Glutamatergic neuron (in vitro differentiated cells): ENCODE measurements at regions not wholly inside any gene's neighbourhood (a gene's known extent, or its start where the extent isn't known, plus 50 kb on each side); places are given as distances from the start of the nearest gene placed in this dataset.

Experiments
- DNase-seq: peaks from one replicate; pipeline ENCODE4 v3.0.0; 2022
- H3K27ac Mint-ChIP-seq: one replicate; pipeline ENCODE4 v1.8.0; 2020; ENCODE audit warnings: mild to moderate bottlenecking, mixed read lengths, inconsistent platforms; ENCODE audit not compliant: unreplicated experiment
- H3K27me3 Mint-ChIP-seq: one replicate; pipeline ENCODE4 v1.8.0; 2020; ENCODE audit warnings: mild to moderate bottlenecking, moderate library complexity, mixed read lengths, inconsistent platforms; ENCODE audit not compliant: unreplicated experiment
- H3K36me3 Mint-ChIP-seq: one replicate; pipeline ENCODE4 v1.8.0; 2020; ENCODE audit warnings: mild to moderate bottlenecking, mixed read lengths, inconsistent platforms; ENCODE audit not compliant: unreplicated experiment
- H3K4me1 Mint-ChIP-seq: one replicate; pipeline ENCODE4 v1.8.0; 2020; ENCODE audit warnings: mild to moderate bottlenecking, low read depth, mixed read lengths, inconsistent platforms; ENCODE audit not compliant: unreplicated experiment
- H3K4me3 Mint-ChIP-seq: one replicate; pipeline ENCODE4 v1.8.0; 2020; ENCODE audit warnings: mild to moderate bottlenecking, mixed read lengths, inconsistent platforms; ENCODE audit not compliant: unreplicated experiment
- H3K9me3 Mint-ChIP-seq: one replicate; pipeline ENCODE4 v1.8.0; 2020; ENCODE audit warnings: mild to moderate bottlenecking, moderate library complexity, mixed read lengths, inconsistent platforms; ENCODE audit not compliant: unreplicated experiment
- TF ChIP-seq, protein P1 (sequence below): fragments of 200-600 bp; sonication (generic); IDR thresholded peaks from one replicate; pipeline ENCODE4 v1.5.0; 2021; ENCODE audit not compliant: partially characterized antibody, unreplicated experiment

DNA sequence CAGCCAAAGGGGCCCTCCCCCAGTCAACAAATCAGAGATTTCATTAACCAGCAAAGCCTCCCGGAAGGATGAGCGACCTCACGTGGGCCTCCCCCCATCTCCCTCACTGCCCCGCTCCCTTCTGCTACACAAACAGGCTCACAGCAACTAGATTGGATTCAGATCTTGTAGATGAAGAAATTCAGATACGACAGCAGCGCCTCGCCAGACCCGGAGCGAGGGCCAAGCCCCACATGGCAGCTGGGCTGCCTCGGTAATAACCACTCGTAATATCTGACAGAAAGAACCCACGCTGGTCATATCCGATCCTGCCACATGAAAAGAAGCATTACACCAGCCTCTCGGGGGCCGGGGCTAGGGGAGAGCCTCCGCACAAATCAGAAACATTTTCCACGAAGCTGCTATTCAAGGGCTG lies 581.3 kb downstream of the BCOR start:
- peaks cover 5% of the 10 kb centered on the region for H3K9me3 Mint-ChIP-seq
- TF ChIP-seq, protein P1, sequence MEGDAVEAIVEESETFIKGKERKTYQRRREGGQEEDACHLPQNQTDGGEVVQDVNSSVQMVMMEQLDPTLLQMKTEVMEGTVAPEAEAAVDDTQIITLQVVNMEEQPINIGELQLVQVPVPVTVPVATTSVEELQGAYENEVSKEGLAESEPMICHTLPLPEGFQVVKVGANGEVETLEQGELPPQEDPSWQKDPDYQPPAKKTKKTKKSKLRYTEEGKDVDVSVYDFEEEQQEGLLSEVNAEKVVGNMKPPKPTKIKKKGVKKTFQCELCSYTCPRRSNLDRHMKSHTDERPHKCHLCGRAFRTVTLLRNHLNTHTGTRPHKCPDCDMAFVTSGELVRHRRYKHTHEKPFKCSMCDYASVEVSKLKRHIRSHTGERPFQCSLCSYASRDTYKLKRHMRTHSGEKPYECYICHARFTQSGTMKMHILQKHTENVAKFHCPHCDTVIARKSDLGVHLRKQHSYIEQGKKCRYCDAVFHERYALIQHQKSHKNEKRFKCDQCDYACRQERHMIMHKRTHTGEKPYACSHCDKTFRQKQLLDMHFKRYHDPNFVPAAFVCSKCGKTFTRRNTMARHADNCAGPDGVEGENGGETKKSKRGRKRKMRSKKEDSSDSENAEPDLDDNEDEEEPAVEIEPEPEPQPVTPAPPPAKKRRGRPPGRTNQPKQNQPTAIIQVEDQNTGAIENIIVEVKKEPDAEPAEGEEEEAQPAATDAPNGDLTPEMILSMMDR: no peak
- peak overlapping the region; percentile 32 for H3K4me3 Mint-ChIP-seq
- no peaks in the 10 kb centered on the region for H3K27me3 Mint-ChIP-seq
- H3K27ac Mint-ChIP-seq: no peak overlapping the region
- H3K4me1 Mint-ChIP-seq: peaks cover 17% of the 10 kb centered on the region
- no peak for DNase-seq
- H3K36me3 Mint-ChIP-seq: no peaks in the 10 kb centered on the region

DNA sequence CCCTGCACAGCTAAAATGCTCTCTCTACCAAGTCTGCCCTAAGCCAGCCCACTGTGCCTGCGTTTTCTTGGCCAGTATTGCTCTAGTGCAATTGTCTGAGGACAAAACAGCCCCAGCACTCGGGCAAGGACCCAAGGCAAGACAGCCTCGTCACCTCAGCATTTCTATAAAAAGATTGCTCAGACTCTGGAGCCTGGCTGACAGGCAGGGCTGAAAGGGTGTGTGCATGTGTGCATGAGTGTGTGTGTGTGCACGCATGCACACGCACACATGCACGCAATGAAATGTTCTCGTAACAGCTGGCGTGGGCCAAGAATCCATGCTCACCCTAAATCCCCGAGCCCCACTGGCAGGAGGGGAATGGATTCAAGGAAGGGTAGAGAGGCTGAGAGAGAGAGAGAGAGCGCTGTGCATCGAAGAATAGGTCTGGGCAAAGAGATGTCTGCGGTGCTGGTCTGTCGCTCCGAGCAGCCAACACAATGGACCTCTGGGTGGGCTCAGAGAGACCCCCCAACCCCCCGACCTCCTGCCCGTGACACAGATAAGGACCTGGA lies 579.2 kb downstream of the BCOR start:
- H3K36me3 Mint-ChIP-seq: no peaks in the 10 kb centered on the region
- no peaks in the 10 kb centered on the region for H3K27me3 Mint-ChIP-seq
- TF ChIP-seq, protein P1: no peak
- H3K27ac Mint-ChIP-seq: peak overlapping the region; percentile 81
- no peak overlapping the region for H3K4me3 Mint-ChIP-seq
- peaks cover 5% of the 10 kb centered on the region for H3K9me3 Mint-ChIP-seq
- H3K4me1 Mint-ChIP-seq: peaks cover 21% of the 10 kb centered on the region
- DNase-seq: no peak

DNA sequence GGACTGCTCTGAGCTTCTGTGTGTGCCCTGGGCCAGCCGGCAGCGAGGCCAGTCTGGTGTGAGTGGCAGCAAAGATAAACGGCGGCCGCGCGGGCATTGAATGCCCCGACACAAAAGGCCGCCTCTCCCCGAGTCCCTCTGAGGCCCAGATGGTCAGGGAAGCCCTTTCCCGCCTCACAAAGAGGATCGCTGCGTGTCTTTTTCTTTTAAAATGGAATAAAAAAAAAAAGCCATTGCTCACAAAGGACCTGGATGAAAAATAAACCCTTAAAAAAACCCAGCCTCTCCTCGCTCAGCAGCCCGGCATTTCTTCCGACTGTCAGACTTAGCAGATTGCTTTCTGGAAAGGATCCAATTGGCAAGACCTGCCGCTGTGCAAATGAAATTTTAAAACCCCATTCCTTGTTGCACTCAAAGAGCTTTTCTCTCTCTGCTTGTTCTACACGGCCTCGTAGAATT lies 578.7 kb downstream of the BCOR start:
- peak overlapping the region; percentile 81 for H3K27ac Mint-ChIP-seq
- no peak for DNase-seq

DNA sequence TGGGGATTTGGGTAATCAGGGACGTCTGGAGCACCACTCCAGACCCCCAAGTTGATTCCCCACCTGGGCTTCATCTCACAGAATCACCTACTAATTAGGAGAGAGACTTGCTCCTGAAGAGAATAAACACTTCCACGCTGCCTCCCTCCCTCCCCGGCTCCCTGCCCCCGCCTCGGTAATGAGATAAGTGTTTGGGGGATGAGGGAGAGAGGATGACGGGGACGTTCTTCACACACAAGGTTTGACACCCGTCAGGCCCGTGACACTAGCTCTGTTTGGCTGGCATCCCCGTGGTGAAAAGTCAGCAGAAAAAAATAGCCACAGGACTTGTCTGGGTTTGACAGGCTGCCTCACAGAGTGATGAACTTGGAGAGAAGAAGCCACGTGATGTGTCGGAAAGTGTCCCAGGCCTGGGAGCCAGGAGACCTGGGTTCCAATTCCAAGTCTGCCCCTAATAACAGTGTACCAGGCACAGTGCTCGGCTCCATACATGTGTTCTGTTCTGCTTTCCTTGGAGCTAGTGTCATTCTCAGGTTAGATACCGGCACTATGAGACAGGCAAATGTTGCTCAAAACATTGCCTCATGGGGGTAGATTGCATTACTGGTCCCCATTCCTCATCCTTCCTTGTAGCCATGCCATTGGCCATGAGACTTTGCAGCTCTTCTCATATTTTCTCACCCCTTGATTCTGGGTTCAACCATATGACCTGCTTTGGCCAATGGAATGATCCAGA lies 578.0 kb downstream of the BCOR start:
- peaks cover 17% of the 10 kb centered on the region for H3K4me1 Mint-ChIP-seq
- peak overlapping the region; percentile 43 for H3K27ac Mint-ChIP-seq
- DNase-seq: no peak
- H3K36me3 Mint-ChIP-seq: no peaks in the 10 kb centered on the region
- H3K9me3 Mint-ChIP-seq: peaks cover 2% of the 10 kb centered on the region
- no peak overlapping the region for H3K4me3 Mint-ChIP-seq
- no peaks in the 10 kb centered on the region for H3K27me3 Mint-ChIP-seq
- TF ChIP-seq, protein P1: no peak

More for the DNA sequence above, 578.7 kb downstream of the BCOR start:
- peaks cover 5% of the 10 kb centered on the region for H3K9me3 Mint-ChIP-seq
- H3K4me3 Mint-ChIP-seq: no peak overlapping the region
- H3K36me3 Mint-ChIP-seq: no peaks in the 10 kb centered on the region
- TF ChIP-seq, protein P1: no peak
- no peaks in the 10 kb centered on the region for H3K27me3 Mint-ChIP-seq
- peaks cover 21% of the 10 kb centered on the region for H3K4me1 Mint-ChIP-seq

DNA sequence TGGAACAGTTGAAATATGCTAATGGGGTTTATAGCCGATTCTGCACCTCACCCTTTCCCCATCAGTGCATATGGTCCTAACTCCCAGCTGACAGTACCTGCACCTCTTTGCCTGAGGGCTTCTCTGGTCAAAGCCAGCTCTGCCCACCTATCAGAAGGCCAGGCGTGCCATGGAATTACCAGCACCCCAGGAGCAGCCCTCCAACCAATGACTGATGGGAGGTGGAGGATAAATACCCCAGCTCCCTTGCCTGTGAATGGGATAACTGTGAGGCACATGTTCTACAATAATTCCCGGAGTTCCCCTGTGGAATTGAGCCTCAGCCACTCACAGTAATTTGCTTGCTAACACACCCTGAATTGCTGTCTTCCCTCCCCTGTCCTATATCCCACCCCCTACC lies 572.0 kb downstream of the BCOR start:
- Mint-ChIP-seq H3K27me3 (peaks cover 2% of the 10 kb centered on the region), H3K4me1 (peaks cover 23% of the 10 kb centered on the region), H3K36me3 (no peaks in the 10 kb centered on the region), H3K4me3 (no peak overlapping the region), H3K9me3 (peaks cover 7% of the 10 kb centered on the region), H3K27ac (no peak overlapping the region)
- no peak for DNase-seq
- TF ChIP-seq, protein P1: no peak
